GM18858 (cell line): ENCODE measurements at regions not wholly inside any gene's neighbourhood (a gene's known extent, or its start where the extent isn't known, plus 50 kb on each side); places are given as distances from the start of the nearest gene placed in this dataset.

Experiments
- ATAC-seq: cut with Tn5 transposase; IDR thresholded peaks from one replicate; pipeline ENCODE4 v1.9.1; 2021; ENCODE audit not compliant: unreplicated experiment

GRCh38 chr12:41936333-41936732 lies 208.3 kb downstream of the GXYLT1 start:
- no peak for ATAC-seq

GRCh38 chr12:41935911-41936310 lies 208.8 kb downstream of the GXYLT1 start:
- no peak for ATAC-seq

DNA sequence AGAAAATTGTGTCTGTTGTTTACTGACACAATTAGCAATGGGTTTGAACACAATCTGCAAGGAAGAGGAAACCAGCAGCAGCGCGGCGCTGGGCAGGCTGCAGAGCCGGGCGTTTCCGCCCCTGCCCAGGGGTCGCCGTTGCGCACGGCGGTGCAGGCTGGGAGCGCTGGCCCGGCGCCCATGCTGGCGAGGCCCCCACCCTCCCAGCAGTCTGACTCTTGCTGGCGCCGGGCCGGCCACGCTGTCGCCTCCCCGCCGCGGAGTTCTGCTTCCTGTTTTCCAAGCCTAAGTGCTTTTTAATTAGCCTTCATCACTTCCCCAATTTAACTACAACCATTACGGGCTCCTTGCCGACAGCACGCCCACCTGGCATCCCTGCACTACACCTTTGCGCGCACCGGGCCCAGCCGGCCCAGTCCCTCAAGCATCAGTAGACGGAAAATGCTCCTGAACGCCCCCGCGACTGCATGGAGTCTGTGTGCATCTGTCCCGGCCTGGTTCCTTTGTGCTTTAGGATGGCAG lies 212.1 kb downstream of the GXYLT1 start:
- no peak for ATAC-seq

GRCh38 chr12:41930866-41931437 lies 213.7 kb downstream of the GXYLT1 start:
- no peak for ATAC-seq

DNA sequence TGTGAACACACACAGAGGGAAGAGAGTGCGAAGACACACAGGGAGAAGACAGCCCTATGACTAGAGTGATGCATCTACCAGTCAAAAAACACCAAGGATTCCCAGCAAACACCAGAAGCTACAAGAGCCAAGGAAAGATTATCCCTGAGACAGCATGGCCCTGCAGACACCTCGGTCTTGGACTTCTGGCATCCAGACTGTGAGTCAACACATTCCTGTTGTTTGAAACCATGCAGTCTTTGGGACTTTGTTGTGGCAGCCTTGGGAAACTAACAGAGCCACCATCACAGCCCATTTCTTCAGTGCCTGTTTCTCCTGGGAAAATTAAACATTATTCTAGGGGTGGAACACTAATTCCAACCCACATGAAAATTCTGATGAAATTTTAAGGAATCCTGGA lies 220.6 kb downstream of the GXYLT1 start:
- ATAC-seq = no peak

GRCh38 chr12:41923351-41923750 lies 221.3 kb downstream of the GXYLT1 start:
- no peak for ATAC-seq

GRCh38 chr12:41920355-41920754 lies 224.3 kb downstream of the GXYLT1 start:
- ATAC-seq = no peak

GRCh38 chr12:41919526-41920261 lies 225.0 kb downstream of the GXYLT1 start:
- no peak for ATAC-seq

DNA sequence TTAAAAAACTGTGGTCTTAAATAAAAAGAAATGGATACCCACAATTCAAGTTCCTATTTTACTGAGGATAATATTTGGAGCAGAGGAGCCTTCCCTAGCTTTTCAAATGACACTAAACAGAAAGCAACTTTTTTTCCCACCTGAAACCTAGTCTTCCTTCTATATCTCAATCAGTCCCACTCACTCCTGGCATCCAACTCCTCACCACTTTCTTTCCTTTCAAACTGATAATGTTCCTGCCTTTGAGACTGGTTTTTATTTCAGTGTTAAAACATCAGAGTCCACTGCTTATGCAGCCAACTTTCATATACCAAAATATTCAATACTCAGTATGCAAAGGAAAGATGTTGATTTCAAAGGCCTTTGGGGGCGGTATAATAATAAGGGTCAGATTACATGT lies 225.6 kb downstream of the GXYLT1 start:
- no peak for ATAC-seq

GRCh38 chr12:41917938-41918341 lies 226.7 kb downstream of the GXYLT1 start:
- ATAC-seq = no peak

GRCh38 chr12:41917181-41917580 lies 227.5 kb downstream of the GXYLT1 start:
- no peak for ATAC-seq

- no peak for ATAC-seq
These were observed 233.9 kb downstream of the GXYLT1 start for GRCh38 chr12:41910578-41911320.

- no peak for ATAC-seq
These were observed 236.5 kb downstream of the GXYLT1 start for GRCh38 chr12:41908206-41908605.

DNA sequence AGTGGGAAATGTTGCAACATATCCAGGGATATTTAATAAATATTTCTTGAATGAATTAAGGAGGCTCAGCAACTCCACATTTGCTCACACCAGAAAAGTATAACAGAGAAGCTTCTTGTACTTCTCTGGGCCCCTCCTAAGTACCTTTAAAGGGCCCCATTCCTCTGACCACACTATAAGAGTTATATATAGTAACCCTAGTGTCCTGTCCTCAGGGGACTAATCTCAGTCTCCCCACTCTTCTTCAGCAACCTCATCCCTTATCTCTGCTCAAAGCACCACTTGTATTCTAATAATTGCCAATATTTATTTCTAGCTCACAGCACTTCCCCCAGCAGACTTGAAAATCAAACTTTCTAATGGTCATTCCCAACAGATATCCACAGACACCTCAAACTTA lies 237.1 kb downstream of the GXYLT1 start:
- ATAC-seq = no peak

DNA sequence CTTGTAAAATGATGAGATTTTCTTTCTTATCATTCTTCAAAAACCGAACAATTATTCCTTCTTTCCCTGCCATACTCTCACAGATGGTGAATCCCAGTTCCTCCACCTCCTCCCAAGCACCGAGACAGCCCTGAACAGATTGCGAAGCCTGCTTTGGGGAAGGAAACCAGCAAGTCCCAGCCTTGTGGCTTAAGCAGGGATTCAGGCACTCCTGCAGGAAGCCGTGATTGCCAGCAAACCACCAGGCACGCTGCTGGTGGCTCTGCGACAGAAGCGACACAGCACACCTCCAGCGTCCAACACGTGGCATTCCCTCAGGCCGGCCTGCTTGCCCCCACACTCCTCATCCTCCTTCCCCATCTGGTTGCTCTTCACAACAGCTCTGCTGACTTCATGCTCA lies 237.7 kb downstream of the GXYLT1 start:
- no peak for ATAC-seq

GRCh38 chr12:41905759-41906297 lies 238.8 kb downstream of the GXYLT1 start:
- ATAC-seq = no peak

DNA sequence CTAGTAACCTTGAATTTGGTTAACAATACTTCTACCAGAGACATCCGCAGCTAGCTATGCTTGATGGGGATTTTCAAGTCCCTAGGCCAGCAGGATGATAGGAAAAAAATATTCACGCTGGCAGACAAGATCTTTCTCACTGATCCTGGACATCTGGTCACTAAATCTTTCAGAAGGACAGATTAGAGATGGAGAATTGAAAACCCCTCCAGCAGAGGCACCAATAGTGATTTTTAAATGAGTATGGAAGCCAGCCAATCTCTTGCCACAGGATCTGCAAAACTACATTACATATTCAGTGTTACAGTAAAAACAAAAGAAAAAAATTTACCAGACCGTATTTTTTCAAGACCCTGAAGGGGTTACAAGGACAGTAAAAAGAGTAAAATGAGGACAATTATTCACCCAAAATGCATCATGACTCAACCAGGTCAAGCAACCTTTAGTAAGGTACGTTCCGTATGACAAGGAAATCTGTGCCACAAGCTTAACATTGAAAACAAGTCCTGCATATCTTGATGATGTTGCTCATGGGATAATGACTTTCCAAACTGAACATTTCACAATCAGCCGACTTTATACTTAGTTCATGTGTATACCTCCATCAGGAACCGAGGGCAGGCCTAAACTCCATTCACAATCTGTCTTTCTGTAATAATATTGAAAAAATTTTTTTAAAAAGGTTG lies 239.5 kb downstream of the GXYLT1 start:
- no peak for ATAC-seq

DNA sequence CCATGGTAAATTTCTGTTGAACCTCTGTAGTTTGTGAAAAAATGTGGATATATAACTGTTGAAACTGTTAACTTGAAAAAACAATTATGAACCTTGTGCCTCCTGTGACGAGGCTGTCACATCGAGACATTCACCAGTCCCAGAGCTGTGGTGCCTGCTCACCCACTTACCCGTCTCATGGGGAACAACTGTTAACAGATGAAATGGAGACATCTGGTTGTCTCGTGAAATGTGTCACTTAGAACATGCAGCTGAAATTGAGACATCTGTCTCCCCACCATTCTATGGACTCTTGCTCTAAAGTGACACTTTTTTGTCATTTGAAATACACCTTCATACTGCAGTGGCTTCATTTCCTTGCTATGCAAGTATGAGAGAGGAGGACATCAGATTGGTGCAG lies 240.6 kb downstream of the GXYLT1 start:
- ATAC-seq = no peak

DNA sequence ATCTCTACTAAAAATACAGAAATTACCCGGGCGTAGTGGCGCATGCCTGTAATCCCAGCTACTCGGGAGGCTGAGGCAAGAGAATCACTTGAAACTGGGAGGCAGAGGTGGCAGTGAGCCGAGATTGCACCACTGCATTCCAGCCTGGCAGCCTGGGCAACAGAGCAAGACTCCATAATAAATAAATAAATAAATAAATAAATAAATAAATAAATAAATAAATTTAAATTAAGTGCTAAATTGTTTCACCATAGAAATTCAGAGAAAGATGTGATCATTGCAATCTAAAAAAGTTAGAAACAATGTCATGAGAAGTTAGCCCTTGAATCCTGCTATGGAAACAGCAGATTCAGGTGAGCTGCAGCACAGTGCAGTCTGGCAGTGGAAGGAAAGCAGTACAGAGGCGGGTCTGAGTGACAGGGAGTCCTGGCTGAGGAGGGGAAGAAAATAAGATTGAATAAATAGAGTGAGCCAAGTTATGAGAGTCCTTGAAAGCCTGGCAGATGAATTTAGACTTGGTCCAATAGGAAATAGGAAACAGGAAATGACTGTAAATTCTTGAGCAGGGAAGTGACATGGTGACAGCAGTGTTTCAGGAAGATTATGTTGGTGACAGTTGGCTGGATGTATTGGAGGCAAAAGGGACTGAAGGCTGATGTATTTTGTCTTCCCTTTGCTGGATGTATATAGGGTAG lies 241.5 kb downstream of the GXYLT1 start:
- ATAC-seq = no peak

DNA sequence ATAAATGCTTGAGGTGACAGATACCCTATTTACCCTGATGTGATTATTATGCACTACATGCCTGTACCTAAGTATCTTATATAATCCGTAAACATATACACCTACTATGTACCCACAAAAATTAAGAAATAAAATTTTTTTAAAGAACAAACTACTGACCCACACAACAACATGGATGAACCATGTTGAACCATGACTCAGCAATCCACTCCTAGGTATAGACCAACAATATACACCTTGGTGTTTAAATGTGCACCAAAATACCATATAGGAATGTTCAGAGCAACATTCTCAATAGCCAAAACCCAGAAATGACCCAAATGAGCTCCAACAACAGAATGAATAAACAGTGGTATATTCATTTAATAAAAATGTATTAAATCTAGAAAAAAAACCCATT lies 245.1 kb downstream of the GXYLT1 start:
- no peak for ATAC-seq

- ATAC-seq = no peak
These were observed 247.1 kb downstream of the GXYLT1 start for GRCh38 chr12:41897593-41897992.
